ENCODE measurements at regions not wholly inside any gene's neighbourhood (a gene's known extent, or its start where the extent isn't known, plus 50 kb on each side); places are given as distances from the start of the nearest gene placed in this dataset.
A peak's percentile ranks its signal among the peaks of the same experiment; 100 is the strongest.

DNA sequence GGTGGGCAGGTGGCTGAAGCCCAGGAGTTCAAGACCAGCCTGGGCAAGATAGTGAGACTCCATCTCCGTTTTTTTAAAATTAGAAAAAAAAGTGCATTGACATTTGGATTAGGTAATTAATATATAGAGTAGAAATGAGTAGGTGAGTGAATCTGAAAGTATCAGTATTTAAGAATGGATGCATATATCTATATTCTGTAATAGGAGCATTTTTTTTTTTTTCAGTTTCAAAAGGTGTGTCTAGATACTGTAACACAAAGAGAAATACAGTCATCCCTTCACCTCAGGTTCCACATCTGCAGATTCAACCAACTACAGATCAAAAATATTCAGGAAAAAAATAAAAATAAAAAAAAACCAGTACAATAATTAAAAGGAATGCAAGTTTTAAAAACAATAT lies 50.8 kb downstream of the RBM27 start:
- no peaks in the 10 kb centered on the region for H3K9me3 ChIP-seq (replicated peaks)
- H3K4me3 ChIP-seq = no peak overlapping the region
- no peak for DNase-seq (ENCODE audit: low read depth in 1 of 2, low spot score in 2 of 2)
- no peaks in the 10 kb centered on the region for H3K4me1 ChIP-seq (replicated peaks)
- no peak overlapping the region for H3K27ac ChIP-seq
- peaks cover 59% of the 10 kb centered on the region for H3K36me3 ChIP-seq
- no peaks in the 10 kb centered on the region for H3K27me3 ChIP-seq (replicated peaks)

DNA sequence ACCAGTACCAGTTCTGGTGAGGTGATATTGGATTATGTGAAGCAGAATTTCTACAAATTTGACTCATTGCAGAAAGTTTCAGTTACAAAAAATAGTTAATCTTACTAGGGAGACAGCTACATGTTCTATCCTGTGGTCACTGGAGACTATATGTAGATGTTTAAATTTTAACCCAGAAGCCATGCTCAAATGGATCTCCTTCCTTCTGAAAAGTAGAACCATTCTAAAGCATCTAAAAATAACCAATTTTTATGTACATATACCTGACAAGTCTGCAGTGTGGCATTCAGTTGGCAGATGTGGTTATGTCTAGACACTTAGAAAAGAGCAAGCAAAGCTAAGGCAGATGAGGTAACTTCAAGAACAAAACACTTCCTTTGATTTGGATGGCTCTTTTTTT lies 65.5 kb upstream of the POU4F3 start:
- no peaks in the 10 kb centered on the region for H3K9me3 ChIP-seq (replicated peaks)
- H3K4me3 ChIP-seq = no peak overlapping the region
- no peaks in the 10 kb centered on the region for H3K4me1 ChIP-seq (replicated peaks)
- no peak overlapping the region for H3K27ac ChIP-seq
- H3K36me3 ChIP-seq = peaks cover 71% of the 10 kb centered on the region
- H3K27me3 ChIP-seq (replicated peaks) = no peaks in the 10 kb centered on the region
- no peak for DNase-seq (ENCODE audit: low read depth in 1 of 2, low spot score in 2 of 2)

DNA sequence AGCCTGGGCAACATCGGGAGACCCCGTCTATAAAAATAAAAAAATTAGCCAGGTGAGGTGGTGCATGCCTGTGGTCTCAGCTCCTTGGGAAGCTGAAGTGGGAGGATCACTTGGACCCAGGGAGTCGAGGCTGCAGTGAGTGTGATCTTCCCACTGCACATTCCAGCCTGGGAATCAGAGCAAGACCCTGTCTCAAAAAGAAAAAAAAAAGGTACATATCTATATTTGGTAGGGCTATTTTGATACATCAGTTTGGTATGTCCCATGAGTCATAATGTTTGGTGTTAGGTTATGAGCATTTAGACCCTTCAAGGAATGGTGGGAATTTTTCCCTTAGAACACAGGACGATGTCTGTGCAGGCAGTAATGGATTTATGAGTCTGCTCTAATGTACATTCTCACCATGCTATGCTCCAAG lies 55.3 kb upstream of the POU4F3 start:
- Histone ChIP-seq H3K4me1 (replicated peaks) (peaks cover 22% of the 10 kb centered on the region), H3K27ac (peak overlapping the region; percentile 57), H3K9me3 (replicated peaks) (no peaks in the 10 kb centered on the region), H3K36me3 (peaks cover 31% of the 10 kb centered on the region), H3K4me3 (no peak overlapping the region), H3K27me3 (replicated peaks) (no peaks in the 10 kb centered on the region)
- DNase-seq (ENCODE audit: low read depth in 1 of 2, low spot score in 2 of 2) = peak; percentile 64 to 89

GRCh38 chr5:146284016-146284415 lies 54.6 kb upstream of the POU4F3 start:
- no peak for DNase-seq (ENCODE audit: low read depth in 1 of 2, low spot score in 2 of 2)
- no peak overlapping the region for H3K4me3 ChIP-seq

More at GRCh38 chr5:146284016-146284415, 54.6 kb upstream of the POU4F3 start:
- H3K36me3 ChIP-seq = peaks cover 31% of the 10 kb centered on the region
- H3K27me3 ChIP-seq (replicated peaks) = no peaks in the 10 kb centered on the region
- H3K4me1 ChIP-seq (replicated peaks) = peaks cover 22% of the 10 kb centered on the region
- no peaks in the 10 kb centered on the region for H3K9me3 ChIP-seq (replicated peaks)
- peak overlapping the region; percentile 57 for H3K27ac ChIP-seq
